CD14-positive monocyte (primary cell): ENCODE measurements at regions not wholly inside any gene's neighbourhood (a gene's known extent, or its start where the extent isn't known, plus 50 kb on each side); places are given as distances from the start of the nearest gene placed in this dataset.
A peak's percentile ranks its signal among the peaks of the same experiment; 100 is the strongest.

ENCODE experiments used
- DNase-seq, 3 donors: peaks; one replicate each; pipeline ENCODE4 v3.0.0-alpha.2; 2011 to 2022
- H2AFZ ChIP-seq: 2 replicates; pipeline ENCODE4 v1.6.0; 2012; ENCODE audit warnings: mild to moderate bottlenecking, low read depth, low read length, inconsistent platforms; ENCODE audit not compliant: insufficient read depth, poor library complexity, severe bottlenecking
- H3K27ac ChIP-seq, 2 donors: 1 replicate in 1 of 2; 2 replicates in 1 of 2; pipeline ENCODE4 v1.5.1; 2012 to 2013; ENCODE audit warnings: low read length in 2 of 2, control low read depth in 1 of 2, inconsistent platforms in 1 of 2, low read depth in 1 of 2, mild to moderate bottlenecking in 1 of 2
- H3K27me3 ChIP-seq, 2 donors: one replicate each; pipeline versions ENCODE4 v1.6.0 to v1.6.1; 2011 to 2013; ENCODE audit warnings: low read length in 2 of 2; ENCODE audit not compliant: control insufficient read depth in 2 of 2, insufficient read depth in 2 of 2
- H3K36me3 ChIP-seq, 2 donors: replicated peaks in 1 of 2; 1 replicate in 1 of 2; 2 replicates in 1 of 2; pipeline versions ENCODE4 v1.5.1 to v1.6.1; 2012 to 2013; ENCODE audit warnings: low read length in 2 of 2, control low read depth in 1 of 2, inconsistent platforms in 1 of 2, mild to moderate bottlenecking in 1 of 2; ENCODE audit not compliant: insufficient read depth in 2 of 2, control insufficient read depth in 1 of 2
- H3K4me1 ChIP-seq, 2 donors: 1 replicate in 1 of 2; 2 replicates in 1 of 2; pipeline versions ENCODE4 v1.5.1 to v1.6.1; 2012 to 2013; ENCODE audit warnings: low read length in 2 of 2, control low read depth in 1 of 2, inconsistent platforms in 1 of 2, mild to moderate bottlenecking in 1 of 2, moderate library complexity in 1 of 2; ENCODE audit not compliant: insufficient read depth in 2 of 2, control insufficient read depth in 1 of 2
- H3K4me2 ChIP-seq: replicated peaks from 2 replicates; pipeline ENCODE3; 2012; ENCODE audit warnings: low read length, moderate library complexity, mild to moderate bottlenecking; ENCODE audit not compliant: poor library complexity, severe bottlenecking; ENCODE audit errors: extremely low read depth
- H3K4me3 ChIP-seq, 3 experiments: fragments of 200-600 bp in 1 of 3; sonication (generic) in 1 of 3; replicated peaks in 1 of 3; 1 replicate in 2 of 3; 2 replicates in 1 of 3; pipeline ENCODE4 v1.5.1; 2011 to 2013; ENCODE audit warnings: low read length in 3 of 3, mild to moderate bottlenecking in 3 of 3, control low read depth in 2 of 3, low read depth in 2 of 3, inconsistent platforms in 1 of 3, moderate library complexity in 1 of 3
- H3K79me2 ChIP-seq: 2 replicates; pipeline ENCODE4 v1.6.0; 2012; ENCODE audit warnings: mild to moderate bottlenecking, control low read depth, inconsistent platforms, low read length, moderate library complexity; ENCODE audit not compliant: insufficient read depth
- H3K9ac ChIP-seq: 2 replicates; pipeline ENCODE4 v1.6.0; 2017; ENCODE audit warnings: low read length, mild to moderate bottlenecking; ENCODE audit not compliant: insufficient read depth, poor library complexity, severe bottlenecking
- H3K9me3 ChIP-seq, 2 donors: replicated peaks in 1 of 2; 1 replicate in 1 of 2; 2 replicates in 1 of 2; pipeline versions ENCODE4 v1.5.1 to v1.6.1; 2012 to 2013; ENCODE audit warnings: low read length in 2 of 2, control low read depth in 1 of 2; ENCODE audit not compliant: control insufficient read depth in 1 of 2, insufficient read depth in 1 of 2
- H4K20me1 ChIP-seq: 2 replicates; pipeline ENCODE4 v1.6.0; 2012; ENCODE audit warnings: mild to moderate bottlenecking, low read length, control low read depth, moderate library complexity; ENCODE audit not compliant: insufficient read depth
- H3K27ac Mint-ChIP-seq, 7 donors: one replicate each; pipeline ENCODE4 v1.8.0; 2020; ENCODE audit warnings: mild to moderate bottlenecking in 7 of 7, mixed read lengths in 7 of 7, moderate library complexity in 6 of 7, inconsistent platforms in 2 of 7
- H3K27me3 Mint-ChIP-seq, 3 donors: one replicate each; pipeline ENCODE4 v1.8.0; 2021 to 2022; ENCODE audit warnings: low read depth in 3 of 3, mild to moderate bottlenecking in 3 of 3, mixed read lengths in 3 of 3, moderate library complexity in 3 of 3, inconsistent platforms in 1 of 3
- H3K36me3 Mint-ChIP-seq, 2 donors: one replicate each; pipeline ENCODE4 v1.8.0; 2020; ENCODE audit warnings: mixed read lengths in 2 of 2, inconsistent platforms in 1 of 2, mild to moderate bottlenecking in 1 of 2
- H3K4me1 Mint-ChIP-seq: one replicate; pipeline ENCODE4 v1.8.0; 2020; ENCODE audit warnings: mild to moderate bottlenecking, mixed read lengths
- H3K4me3 Mint-ChIP-seq, 2 donors: one replicate each; pipeline ENCODE4 v1.8.0; 2020; ENCODE audit warnings: mild to moderate bottlenecking in 2 of 2, mixed read lengths in 2 of 2, moderate library complexity in 1 of 2
- H3K9me3 Mint-ChIP-seq, 7 donors: one replicate each; pipeline ENCODE4 v1.8.0; 2020 to 2022; ENCODE audit warnings: mixed read lengths in 7 of 7, mild to moderate bottlenecking in 6 of 7, moderate library complexity in 6 of 7, inconsistent platforms in 2 of 7
- WGBS: methylation state at CpG from one replicate; pipeline ENCODE4 v1.1.5; 2013; ENCODE audit warnings: missing lambda C conversion rate; ENCODE audit not compliant: insufficient coverage; 5-methylcytosine and 5-hydroxymethylcytosine counted together
- intact Hi-C, 2 donors: fragments of 100-400 bp; cut with micrococcal nuclease; formaldehyde crosslinking; loops; one replicate each; pipeline versions ENCODE4 v1.15.0 to v1.15.1; 2023
- TF ChIP-seq, protein P1 (sequence below): fragments of 200-600 bp; IDR thresholded peaks from one replicate; pipeline ENCODE4 v1.8.0; 2022; ENCODE audit warnings: antibody characterized with exemption, mild to moderate bottlenecking

GRCh38 chr11:127345819-127346459 lies 345.4 kb upstream of the KIRREL3 start:
- H3K79me2 ChIP-seq: no peaks in the 10 kb centered on the region
- no peaks in the 10 kb centered on the region for H3K27me3 ChIP-seq
- no peaks in the 10 kb centered on the region for H3K36me3 ChIP-seq
- Mint-ChIP-seq H3K36me3 (no peaks in the 10 kb centered on the region), H3K4me1 (no peaks in the 10 kb centered on the region), H3K9me3 (peaks cover 0 to 6% (median 1%) of the 10 kb centered on the region in 7 donors), H3K27ac (no peak overlapping the region), H3K4me3 (no peak overlapping the region), H3K27me3 (peaks cover 0 to 5% (median 4%) of the 10 kb centered on the region in 3 donors)
- peaks cover 3 to 4% of the 10 kb centered on the region in 2 donors for H3K9me3 ChIP-seq
- TF ChIP-seq, protein P1, sequence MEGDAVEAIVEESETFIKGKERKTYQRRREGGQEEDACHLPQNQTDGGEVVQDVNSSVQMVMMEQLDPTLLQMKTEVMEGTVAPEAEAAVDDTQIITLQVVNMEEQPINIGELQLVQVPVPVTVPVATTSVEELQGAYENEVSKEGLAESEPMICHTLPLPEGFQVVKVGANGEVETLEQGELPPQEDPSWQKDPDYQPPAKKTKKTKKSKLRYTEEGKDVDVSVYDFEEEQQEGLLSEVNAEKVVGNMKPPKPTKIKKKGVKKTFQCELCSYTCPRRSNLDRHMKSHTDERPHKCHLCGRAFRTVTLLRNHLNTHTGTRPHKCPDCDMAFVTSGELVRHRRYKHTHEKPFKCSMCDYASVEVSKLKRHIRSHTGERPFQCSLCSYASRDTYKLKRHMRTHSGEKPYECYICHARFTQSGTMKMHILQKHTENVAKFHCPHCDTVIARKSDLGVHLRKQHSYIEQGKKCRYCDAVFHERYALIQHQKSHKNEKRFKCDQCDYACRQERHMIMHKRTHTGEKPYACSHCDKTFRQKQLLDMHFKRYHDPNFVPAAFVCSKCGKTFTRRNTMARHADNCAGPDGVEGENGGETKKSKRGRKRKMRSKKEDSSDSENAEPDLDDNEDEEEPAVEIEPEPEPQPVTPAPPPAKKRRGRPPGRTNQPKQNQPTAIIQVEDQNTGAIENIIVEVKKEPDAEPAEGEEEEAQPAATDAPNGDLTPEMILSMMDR: peak; percentile 29
- no peaks in the 10 kb centered on the region for H4K20me1 ChIP-seq
- no peak overlapping the region for H3K4me2 ChIP-seq
- no peak overlapping the region for H3K9ac ChIP-seq
- no peaks in the 10 kb centered on the region for H3K4me1 ChIP-seq
- no peak overlapping the region for H3K27ac ChIP-seq
- DNase-seq: no peak
- intact Hi-C loops: loop anchor here (5.0 to 10.0 kb wide), 2 partner anchors 901 to 904 kb away; no protein-coding TSS in a partner anchor
- WGBS: 62% methylated on average over 6 of the region's 12 CpGs
- H2AFZ ChIP-seq: no peak overlapping the region
- H3K4me3 ChIP-seq: no peak overlapping the region

DNA sequence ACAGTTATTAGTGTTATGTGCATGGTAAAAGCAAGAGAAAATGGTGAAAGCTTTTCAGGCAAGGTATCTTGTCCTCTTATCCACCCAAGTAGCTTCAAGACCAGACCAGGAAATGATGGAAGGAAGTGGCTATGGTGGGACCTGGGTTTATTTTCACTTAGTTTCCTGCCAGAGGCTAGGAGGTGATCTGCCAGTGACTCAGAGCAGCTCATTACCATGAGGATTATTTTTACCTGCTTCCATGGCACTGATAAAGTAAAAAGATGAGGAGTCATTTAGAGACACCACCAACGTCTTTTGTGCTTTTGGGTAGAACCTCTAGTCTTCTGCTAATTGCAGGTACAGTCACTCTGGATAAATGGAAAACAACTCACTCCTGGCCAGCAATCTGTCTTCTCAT lies 339.9 kb upstream of the KIRREL3 start:
- intact Hi-C loops: loop anchor here in 1 of 2 donors (10.0 kb wide), 1 partner anchor 896 kb away; no protein-coding TSS in a partner anchor
- no peak overlapping the region for H3K4me2 ChIP-seq
- peaks cover 0 to 1% (median 0%) of the 10 kb centered on the region in 3 donors for H3K27me3 Mint-ChIP-seq
- no peak for DNase-seq
- no peaks in the 10 kb centered on the region for H4K20me1 ChIP-seq
- H3K9ac ChIP-seq: no peak overlapping the region
- H2AFZ ChIP-seq: no peak overlapping the region
- H3K36me3 ChIP-seq: no peaks in the 10 kb centered on the region
- peaks cover 0 to 1% (median 0%) of the 10 kb centered on the region in 7 donors for H3K9me3 Mint-ChIP-seq
- H3K27me3 ChIP-seq: no peaks in the 10 kb centered on the region
- H3K4me1 Mint-ChIP-seq: no peaks in the 10 kb centered on the region
- H3K27ac ChIP-seq: no peak overlapping the region
- H3K79me2 ChIP-seq: no peaks in the 10 kb centered on the region
- TF ChIP-seq, protein P1: no peak
- H3K9me3 ChIP-seq: no peaks in the 10 kb centered on the region
- no peak overlapping the region for H3K4me3 Mint-ChIP-seq
- H3K4me1 ChIP-seq: no peaks in the 10 kb centered on the region
- no peak overlapping the region for H3K27ac Mint-ChIP-seq
- H3K4me3 ChIP-seq: no peak overlapping the region
- H3K36me3 Mint-ChIP-seq: no peaks in the 10 kb centered on the region
- WGBS: no CpG with 5 or more reads among the region's 1 CpG
